HCT116 (cell line): ENCODE measurements at regions not wholly inside any gene's neighbourhood (a gene's known extent, or its start where the extent isn't known, plus 50 kb on each side); places are given as distances from the start of the nearest gene placed in this dataset.
A peak's percentile ranks its signal among the peaks of the same experiment; 100 is the strongest.

Source experiments
- ATAC-seq: fragments of 200-7000 bp; cut with Tn5 transposase; 2 replicates; pipeline ENCODE4 v1.9.1; 2020; ENCODE audit warnings: mild to moderate bottlenecking, moderate library complexity
- BruUV-seq: library from RNA; stranded (reverse); fragments of 400-500 nt; replicated peaks from 2 replicates; lab custom pipeline; 2021; lab: Mats Ljungman, UMichigan
- CTCF ChIA-PET: fragments of 300-600 bp; sonication (Branson Sonifier 250); formaldehyde crosslinking; loops from one replicate; lab custom pipeline; 2021; ENCODE audit warnings: antibody characterized with exemption; lab: Charles Lee
- POLR2A ChIA-PET: fragments of 300-600, 350-600 bp; sonication (Branson Sonifier 250); formaldehyde crosslinking; loops from one replicate; lab custom pipeline; 2021; ENCODE audit warnings: antibody characterized with exemption; lab: Charles Lee
- RAD21 ChIA-PET, 2 experiments: fragments of 300-600 bp; sonication (Branson Sonifier 250); formaldehyde crosslinking; loops; one replicate each; lab custom pipeline; 2023; ENCODE audit warnings: low total read pairs in 2 of 2; ENCODE audit not compliant: uncharacterized antibody in 2 of 2, unreplicated experiment in 2 of 2, low non-redundant PET in 1 of 2; lab: Charles Lee
- DNase-seq: peaks from one replicate; pipeline ENCODE4 v3.0.0-alpha.2; 2010; ENCODE audit warnings: low read depth, low spot score
- H2AFZ ChIP-seq: fragments of 200-600 bp; shearing (Covaris generic), sonication (generic); 2 replicates; pipeline ENCODE4 v1.6.1; 2017; ENCODE audit warnings: low read depth, mixed run types, mixed read lengths, antibody characterized with exemption, low read length; ENCODE audit not compliant: poor library complexity, severe bottlenecking
- H3K27ac ChIP-seq: 2 replicates; pipeline ENCODE4 v1.5.1; 2012; ENCODE audit warnings: low read depth, low read length
- H3K27me3 ChIP-seq: fragments of 200-600 bp; sonication (generic); 2 replicates; pipeline ENCODE4 v1.6.1; 2016; ENCODE audit warnings: mixed run types, low read length, mixed read lengths; ENCODE audit not compliant: insufficient read depth
- H3K36me3 ChIP-seq, 2 experiments: fragments of 200-500 bp in 1 of 2; fragments of 200-600 bp in 1 of 2; sonication (Bioruptor generic) in 1 of 2; sonication (generic) in 1 of 2; 2 replicates each; pipeline versions ENCODE4 v1.5.1 to v1.6.1; 2014 to 2016; ENCODE audit warnings: low read length in 2 of 2, inconsistent platforms in 1 of 2, mixed read lengths in 1 of 2, mixed run types in 1 of 2; ENCODE audit not compliant: insufficient read depth in 2 of 2, control insufficient read depth in 1 of 2
- H3K4me1 ChIP-seq, 2 experiments: fragments of 200-600 bp in 1 of 2; sonication (generic) in 1 of 2; 2 replicates each; pipeline versions ENCODE4 v1.5.1 to v1.6.1; 2012 to 2017; ENCODE audit warnings: low read length in 2 of 2, inconsistent platforms in 1 of 2, mild to moderate bottlenecking in 1 of 2, mixed read lengths in 1 of 2, mixed run types in 1 of 2, moderate library complexity in 1 of 2; ENCODE audit not compliant: insufficient read depth in 2 of 2, control insufficient read depth in 1 of 2
- H3K4me2 ChIP-seq: fragments of 200-600 bp; sonication (generic); 2 replicates; pipeline ENCODE4 v1.6.1; 2017; ENCODE audit warnings: mixed run types, low read length, mixed read lengths
- H3K4me3 ChIP-seq, 2 experiments: fragments of 200-600 bp in 1 of 2; sonication (generic) in 1 of 2; replicated peaks in 1 of 2; 2 replicates each; pipeline ENCODE4 v1.5.1; 2011 to 2016; ENCODE audit warnings: low read length in 2 of 2, control low read depth in 1 of 2, low read depth in 1 of 2, mild to moderate bottlenecking in 1 of 2, mixed read lengths in 1 of 2, mixed run types in 1 of 2
- H3K79me2 ChIP-seq: fragments of 200-600 bp; sonication (generic); 2 replicates; pipeline ENCODE4 v1.6.1; 2017; ENCODE audit warnings: mild to moderate bottlenecking, mixed run types, low read length, moderate library complexity, mixed read lengths; ENCODE audit not compliant: insufficient read depth
- H3K9ac ChIP-seq: fragments of 200-600 bp; sonication (generic); 2 replicates; pipeline ENCODE4 v1.6.1; 2016; ENCODE audit warnings: low read length, mixed read lengths
- H3K9me2 ChIP-seq: fragments of 200-600 bp; sonication (generic), shearing (Covaris generic); 2 replicates; pipeline ENCODE4 v1.6.1; 2017; ENCODE audit warnings: mixed run types, mild to moderate bottlenecking, moderate library complexity; ENCODE audit not compliant: insufficient read depth
- H3K9me3 ChIP-seq, 2 experiments: fragments of 200-500 bp in 1 of 2; fragments of 200-600 bp in 1 of 2; sonication (Bioruptor generic) in 1 of 2; sonication (generic) in 1 of 2; 2 replicates each; pipeline ENCODE4 v1.6.1; 2014 to 2017; ENCODE audit warnings: low read length in 2 of 2, mixed read lengths in 2 of 2, inconsistent platforms in 1 of 2, low read depth in 1 of 2, mild to moderate bottlenecking in 1 of 2, mixed run types in 1 of 2, moderate library complexity in 1 of 2; ENCODE audit not compliant: control insufficient read depth in 1 of 2, insufficient read depth in 1 of 2
- H4K20me1 ChIP-seq: fragments of 200-600 bp; sonication (generic), shearing (Covaris generic); 2 replicates; pipeline ENCODE4 v1.6.1; 2017; ENCODE audit warnings: mixed run types, mild to moderate bottlenecking, moderate library complexity; ENCODE audit not compliant: insufficient read depth
- ATF3 ChIP-seq: IDR thresholded peaks from 2 replicates; pipeline ENCODE4 v1.6.1; 2012
- CBX3 ChIP-seq: IDR thresholded peaks from 2 replicates; pipeline ENCODE4 v1.6.1; 2012; ENCODE audit warnings: low read depth
- CEBPB ChIP-seq: IDR thresholded peaks from 2 replicates; pipeline ENCODE4 v1.6.1; 2012; ENCODE audit warnings: low read depth
- FOSL1 ChIP-seq: IDR thresholded peaks from 2 replicates; pipeline ENCODE4 v1.6.1; 2012; ENCODE audit warnings: low read depth
- JUND ChIP-seq: IDR thresholded peaks from 2 replicates; pipeline ENCODE4 v1.6.1; 2012
- MAX ChIP-seq: IDR thresholded peaks from 2 replicates; pipeline ENCODE4 v1.6.1; 2012
- REST ChIP-seq: IDR thresholded peaks from 2 replicates; pipeline ENCODE4 v1.6.1; 2012; ENCODE audit warnings: low read depth
- SP1 ChIP-seq: IDR thresholded peaks from 2 replicates; pipeline ENCODE4 v1.6.1; 2012; ENCODE audit warnings: low read depth
- SRF ChIP-seq: IDR thresholded peaks from 2 replicates; pipeline ENCODE4 v1.6.1; 2012; ENCODE audit warnings: low read depth
- YY1 ChIP-seq: IDR thresholded peaks from 2 replicates; pipeline ENCODE4 v1.6.1; 2011; ENCODE audit warnings: low read length, low read depth, moderate library complexity, mild to moderate bottlenecking; ENCODE audit not compliant: insufficient replicate concordance; ENCODE audit errors: extremely low read depth
- intact Hi-C: fragments of 100-400 bp; cut with micrococcal nuclease; formaldehyde crosslinking; loops from 2 replicates; pipeline ENCODE4 v1.10.0; 2022

- no peak overlapping the region for H3K27ac ChIP-seq
- ATAC-seq: peak; percentile 59; the same call in 1 of the 2 replicates
- CTCF ChIA-PET: interaction anchor here (0.9 kb wide), 1 partner anchor 277 kb away, joined by 3 read pairs; no protein-coding TSS in a partner anchor
These were observed 115.5 kb upstream of the GLI2 start for GRCh38 chr2:120620025-120620793.

More at GRCh38 chr2:120620025-120620793, 115.5 kb upstream of the GLI2 start:
- ChIA-PET POLR2A (interaction anchor here (0.5 kb wide), 1 partner anchor 28 kb away, joined by 6 read pairs; no protein-coding TSS in a partner anchor), RAD21 (no interaction called here)
- Histone ChIP-seq H3K4me1 (peaks cover 0 to 12% of the 10 kb centered on the region in 2 experiments; a peak in 2 of 4 replicates), H3K36me3 (no peaks in the 10 kb centered on the region), H3K9ac (no peak overlapping the region), H3K79me2 (no peaks in the 10 kb centered on the region), H3K9me3 (no peaks in the 10 kb centered on the region), H4K20me1 (no peaks in the 10 kb centered on the region), H2AFZ (no peak overlapping the region), H3K4me3 (no peak overlapping the region), H3K27me3 (no peaks in the 10 kb centered on the region), H3K4me2 (peak overlapping the region; percentile 18), H3K9me2 (no peaks in the 10 kb centered on the region)
- intact Hi-C loops: no loop called here
- no TSS peak for BruUV-seq
- TF ChIP-seq SP1 (peak; percentile 32), REST (no peak), ATF3 (no peak), CBX3 (no peak), SRF (0 out of 2 replicates have a peak, but pooled peaks have one; percentile 21), MAX (0 out of 2 replicates have a peak, but pooled peaks have one; percentile 30), JUND (peak; percentile 36; the same call in 1 of the 2 replicates), YY1 (no peak), FOSL1 (peak; percentile 68), CEBPB (peak; percentile 62)
- peak; percentile 15 for DNase-seq
